ENCODE measurements at regions not wholly inside any gene's neighbourhood (a gene's known extent, or its start where the extent isn't known, plus 50 kb on each side); places are given as distances from the start of the nearest gene placed in this dataset.

GRCh38 chr18:24924066-24924716, 427.8 kb downstream of the ZNF521 start:
- H3K4me3 ChIP-seq = no peak overlapping the region

GRCh38 chr18:24926649-24927048, 425.3 kb downstream of the ZNF521 start:
- TF ChIP-seq POLR2A (IDR thresholded peaks at IDR 0.05) (no peak), CTCF (IDR thresholded peaks at IDR 0.05) (no peak)
- H3K36me3 ChIP-seq = no peaks in the 10 kb centered on the region
- no peak for DNase-seq
- no peaks in the 10 kb centered on the region for H3K27me3 ChIP-seq
- H3K27ac ChIP-seq = no peak overlapping the region
- H3K4me3 ChIP-seq = no peak overlapping the region
- no peaks in the 10 kb centered on the region for H3K4me1 ChIP-seq
- intact Hi-C loops (cut with DNase I; ENCODE audit: low total_unique reads) = no loop called here
- H3K9me3 ChIP-seq = no peaks in the 10 kb centered on the region

More at GRCh38 chr18:24924066-24924716, 427.8 kb downstream of the ZNF521 start:
- no peak overlapping the region for H3K27ac ChIP-seq
- DNase-seq = no peak
- H3K9me3 ChIP-seq = no peaks in the 10 kb centered on the region
- TF ChIP-seq CTCF (IDR thresholded peaks at IDR 0.05) = no peak
- TF ChIP-seq POLR2A (IDR thresholded peaks at IDR 0.05) = no peak
- no peaks in the 10 kb centered on the region for H3K27me3 ChIP-seq
- intact Hi-C loops (cut with DNase I; ENCODE audit: low total_unique reads) = no loop called here
- H3K36me3 ChIP-seq = no peaks in the 10 kb centered on the region
- no peaks in the 10 kb centered on the region for H3K4me1 ChIP-seq

GRCh38 chr18:24928301-24928878, 423.6 kb downstream of the ZNF521 start:
- TF ChIP-seq CTCF (IDR thresholded peaks at IDR 0.05) = no peak
- no peak for TF ChIP-seq POLR2A (IDR thresholded peaks at IDR 0.05)
- Histone ChIP-seq H3K27me3 (no peaks in the 10 kb centered on the region), H3K4me1 (no peaks in the 10 kb centered on the region), H3K36me3 (no peaks in the 10 kb centered on the region), H3K4me3 (no peak overlapping the region), H3K27ac (no peak overlapping the region), H3K9me3 (no peaks in the 10 kb centered on the region)
- DNase-seq = no peak
- intact Hi-C loops (cut with DNase I; ENCODE audit: low total_unique reads) = no loop called here

GRCh38 chr18:24930478-24930877, 421.5 kb downstream of the ZNF521 start:
- Histone ChIP-seq H3K4me1 (no peaks in the 10 kb centered on the region), H3K27ac (no peak overlapping the region), H3K27me3 (no peaks in the 10 kb centered on the region), H3K9me3 (no peaks in the 10 kb centered on the region), H3K4me3 (no peak overlapping the region), H3K36me3 (no peaks in the 10 kb centered on the region)
- intact Hi-C loops (cut with DNase I; ENCODE audit: low total_unique reads) = no loop called here
- no peak for DNase-seq
- TF ChIP-seq POLR2A (IDR thresholded peaks at IDR 0.05) (no peak), CTCF (IDR thresholded peaks at IDR 0.05) (no peak)

- H3K27me3 ChIP-seq = no peaks in the 10 kb centered on the region
- no peaks in the 10 kb centered on the region for H3K4me1 ChIP-seq
- H3K36me3 ChIP-seq = no peaks in the 10 kb centered on the region
- no peak for DNase-seq
- TF ChIP-seq CTCF (IDR thresholded peaks at IDR 0.05) = no peak
- H3K4me3 ChIP-seq = no peak overlapping the region
- intact Hi-C loops (cut with DNase I; ENCODE audit: low total_unique reads) = no loop called here
- H3K27ac ChIP-seq = no peak overlapping the region
- no peaks in the 10 kb centered on the region for H3K9me3 ChIP-seq
Observed at GRCh38 chr18:24930971-24931370, 421.0 kb downstream of the ZNF521 start.

Data from uterus (tissue), 3 donors.